Activated naive CD4-positive, alpha-beta T cell treated with anti-CD3 and anti-CD28 coated beads, Interleukin-2, amount 10 ng/mL, durations not matched to agents 7 days and 5 days (primary cell): ENCODE measurements at regions not wholly inside any gene's neighbourhood (a gene's known extent, or its start where the extent isn't known, plus 50 kb on each side); places are given as distances from the start of the nearest gene placed in this dataset.

ENCODE experiments used
- CTCF ChIA-PET: fragments of 350-600 bp; sonication (Branson Sonifier 250); formaldehyde crosslinking; loops from one replicate; lab custom pipeline; 2021; ENCODE audit warnings: antibody characterized with exemption; lab: Charles Lee
- DNase-seq: peaks from one replicate; pipeline ENCODE4 v3.0.0-alpha.2; 2020
- H3K27ac Mint-ChIP-seq: one replicate; pipeline ENCODE4 v1.8.0; 2021; ENCODE audit warnings: mild to moderate bottlenecking, moderate library complexity, mixed read lengths
- H3K27me3 Mint-ChIP-seq: one replicate; pipeline ENCODE4 v1.8.0; 2021; ENCODE audit warnings: mild to moderate bottlenecking, mixed read lengths
- H3K36me3 Mint-ChIP-seq: one replicate; pipeline ENCODE4 v1.8.0; 2021; ENCODE audit warnings: mixed read lengths
- H3K4me1 Mint-ChIP-seq: one replicate; pipeline ENCODE4 v1.8.0; 2021; ENCODE audit warnings: mixed read lengths
- H3K4me3 Mint-ChIP-seq: one replicate; pipeline ENCODE4 v1.8.0; 2021; ENCODE audit warnings: mild to moderate bottlenecking, moderate library complexity, mixed read lengths
- H3K9me3 Mint-ChIP-seq: one replicate; pipeline ENCODE4 v1.8.0; 2021; ENCODE audit warnings: mixed read lengths

DNA sequence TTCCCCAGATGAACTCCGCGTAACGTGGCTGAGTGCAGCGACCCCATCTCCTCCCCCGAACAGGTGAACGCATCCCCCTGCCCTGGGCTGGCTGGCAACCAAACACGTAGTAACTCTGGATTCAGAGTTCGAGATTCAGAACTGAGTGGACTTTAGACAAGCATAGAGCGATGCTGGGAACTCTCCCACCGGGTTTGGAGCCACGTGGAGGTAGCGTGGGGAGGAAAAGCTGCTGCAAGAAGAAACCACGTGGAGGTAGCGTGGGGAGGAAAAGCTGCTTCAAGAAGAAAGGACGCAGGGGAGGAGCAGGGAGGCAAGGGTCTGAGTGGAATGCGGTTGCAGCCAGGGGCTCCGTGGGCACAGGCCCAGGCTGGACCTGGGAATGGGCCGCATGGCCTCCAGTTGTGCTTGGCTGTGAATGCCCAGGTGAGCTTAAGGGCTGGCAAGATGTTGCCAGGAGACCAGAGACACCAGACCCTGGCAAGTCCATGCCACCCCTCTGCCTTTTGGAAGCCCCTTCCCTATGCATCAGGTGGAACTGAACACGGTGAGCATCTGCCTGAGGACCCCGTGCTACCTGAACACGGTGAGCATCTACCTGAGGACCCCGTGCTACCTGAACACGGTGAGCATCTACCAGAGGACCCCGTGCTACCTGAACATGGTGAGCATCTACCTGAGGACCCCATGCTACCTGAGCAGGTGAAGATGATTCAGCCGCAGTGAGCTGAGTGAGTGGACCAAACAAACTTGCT lies 118.0 kb upstream of the FRMD1 start:
- DNase-seq, result no peak
- Mint-ChIP-seq H3K27ac (no peak overlapping the region), H3K27me3 (peaks cover 6% of the 10 kb centered on the region), H3K4me1 (no peaks in the 10 kb centered on the region), H3K36me3 (no peaks in the 10 kb centered on the region), H3K4me3 (no peak overlapping the region), H3K9me3 (no peaks in the 10 kb centered on the region)
- CTCF ChIA-PET, result no interaction called here

DNA sequence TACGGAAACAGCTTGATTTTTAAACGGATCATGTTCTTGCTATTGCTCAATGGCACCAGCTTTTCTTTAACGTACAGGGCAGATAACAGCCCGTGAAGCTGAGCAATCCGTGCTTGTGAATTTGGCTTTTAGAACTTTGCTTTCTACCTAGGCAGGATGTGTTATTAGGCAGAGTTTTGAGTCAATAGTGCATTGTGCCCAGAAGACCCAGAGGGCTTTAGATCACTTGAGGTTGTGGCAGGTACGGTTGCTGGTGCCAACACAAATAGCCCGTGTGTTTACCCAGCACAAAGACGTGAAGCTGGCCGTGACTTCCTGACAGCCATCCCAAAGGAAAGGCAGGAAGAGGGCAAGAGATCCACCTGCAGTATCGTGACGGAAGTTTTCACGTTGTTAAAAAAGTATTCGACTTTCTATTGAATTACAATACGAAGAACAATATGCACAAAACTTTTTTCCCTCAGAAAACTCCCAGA lies 117.4 kb upstream of the FRMD1 start:
- Mint-ChIP-seq H3K36me3 (no peaks in the 10 kb centered on the region), H3K9me3 (no peaks in the 10 kb centered on the region), H3K27me3 (peaks cover 4% of the 10 kb centered on the region), H3K4me3 (no peak overlapping the region), H3K4me1 (no peaks in the 10 kb centered on the region), H3K27ac (no peak overlapping the region)
- DNase-seq, result no peak
- CTCF ChIA-PET, result no interaction called here

DNA sequence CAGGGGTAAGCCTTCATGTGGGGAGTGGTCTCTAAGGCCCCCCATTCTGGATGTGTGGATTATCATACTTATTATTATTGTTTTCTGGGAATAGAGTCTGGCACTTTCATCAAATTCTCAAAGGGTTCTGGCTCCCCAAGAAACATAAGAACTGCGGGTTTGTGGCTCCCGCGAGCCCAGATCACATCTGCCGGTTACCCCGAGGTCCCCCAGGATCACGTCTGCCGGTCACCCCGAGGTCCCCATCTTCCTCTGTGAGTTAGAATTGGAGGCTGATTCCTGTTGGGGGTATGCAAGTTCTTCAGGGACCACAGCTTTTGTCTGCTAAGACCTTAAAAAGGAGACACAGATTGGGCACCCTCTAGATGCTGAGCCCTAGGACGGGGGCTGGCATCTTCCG lies 116.7 kb upstream of the FRMD1 start:
- H3K27me3 Mint-ChIP-seq, result peaks cover 4% of the 10 kb centered on the region
- H3K4me1 Mint-ChIP-seq, result no peaks in the 10 kb centered on the region
- H3K4me3 Mint-ChIP-seq, result no peak overlapping the region
- no peaks in the 10 kb centered on the region for H3K9me3 Mint-ChIP-seq
- no peak overlapping the region for H3K27ac Mint-ChIP-seq
- CTCF ChIA-PET, result no interaction called here
- no peak for DNase-seq
- no peaks in the 10 kb centered on the region for H3K36me3 Mint-ChIP-seq

DNA sequence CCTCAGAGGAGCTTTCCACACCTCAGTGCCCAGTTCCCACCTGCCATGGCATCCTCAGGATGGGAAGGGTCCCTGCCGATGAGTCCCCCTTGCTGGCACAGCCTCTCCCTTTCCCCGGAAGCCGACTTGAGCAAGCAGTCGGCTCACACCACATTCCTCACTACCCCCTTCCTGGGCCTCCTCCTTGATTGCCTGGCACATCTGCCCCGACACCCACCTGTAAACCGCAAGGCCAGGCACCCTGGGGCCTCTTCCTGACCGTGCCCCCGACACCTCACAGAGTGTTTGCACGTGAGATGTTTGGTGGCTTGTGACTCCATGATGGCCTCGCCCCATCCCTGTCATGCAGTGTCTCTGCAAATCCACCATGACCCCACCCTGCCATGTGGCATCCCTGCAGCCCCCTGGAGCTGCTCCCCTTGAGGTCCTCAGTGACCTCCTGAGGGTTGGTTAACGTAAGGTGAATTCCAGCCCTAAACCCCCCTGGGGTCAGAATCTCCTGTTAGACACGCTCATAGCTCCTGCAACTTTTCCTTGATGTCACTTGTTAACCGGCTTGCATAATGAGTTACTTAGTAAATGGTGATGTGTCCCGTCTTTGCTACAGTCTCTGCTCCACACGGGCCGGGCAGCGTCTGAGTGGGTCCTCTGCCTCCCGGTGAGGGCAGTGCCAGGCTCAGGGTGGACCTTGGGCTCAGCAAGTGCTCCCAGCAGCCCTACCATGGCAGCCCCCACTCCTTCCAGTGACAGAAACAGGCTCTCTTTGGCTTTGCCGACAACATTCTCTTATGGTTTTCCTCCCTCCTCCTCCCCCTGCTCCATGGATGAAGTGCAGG lies 115.9 kb upstream of the FRMD1 start:
- CTCF ChIA-PET, result no interaction called here
- Mint-ChIP-seq H3K4me3 (no peak overlapping the region), H3K9me3 (no peaks in the 10 kb centered on the region), H3K36me3 (no peaks in the 10 kb centered on the region), H3K27me3 (peaks cover 4% of the 10 kb centered on the region), H3K27ac (no peak overlapping the region), H3K4me1 (no peaks in the 10 kb centered on the region)
- no peak for DNase-seq

DNA sequence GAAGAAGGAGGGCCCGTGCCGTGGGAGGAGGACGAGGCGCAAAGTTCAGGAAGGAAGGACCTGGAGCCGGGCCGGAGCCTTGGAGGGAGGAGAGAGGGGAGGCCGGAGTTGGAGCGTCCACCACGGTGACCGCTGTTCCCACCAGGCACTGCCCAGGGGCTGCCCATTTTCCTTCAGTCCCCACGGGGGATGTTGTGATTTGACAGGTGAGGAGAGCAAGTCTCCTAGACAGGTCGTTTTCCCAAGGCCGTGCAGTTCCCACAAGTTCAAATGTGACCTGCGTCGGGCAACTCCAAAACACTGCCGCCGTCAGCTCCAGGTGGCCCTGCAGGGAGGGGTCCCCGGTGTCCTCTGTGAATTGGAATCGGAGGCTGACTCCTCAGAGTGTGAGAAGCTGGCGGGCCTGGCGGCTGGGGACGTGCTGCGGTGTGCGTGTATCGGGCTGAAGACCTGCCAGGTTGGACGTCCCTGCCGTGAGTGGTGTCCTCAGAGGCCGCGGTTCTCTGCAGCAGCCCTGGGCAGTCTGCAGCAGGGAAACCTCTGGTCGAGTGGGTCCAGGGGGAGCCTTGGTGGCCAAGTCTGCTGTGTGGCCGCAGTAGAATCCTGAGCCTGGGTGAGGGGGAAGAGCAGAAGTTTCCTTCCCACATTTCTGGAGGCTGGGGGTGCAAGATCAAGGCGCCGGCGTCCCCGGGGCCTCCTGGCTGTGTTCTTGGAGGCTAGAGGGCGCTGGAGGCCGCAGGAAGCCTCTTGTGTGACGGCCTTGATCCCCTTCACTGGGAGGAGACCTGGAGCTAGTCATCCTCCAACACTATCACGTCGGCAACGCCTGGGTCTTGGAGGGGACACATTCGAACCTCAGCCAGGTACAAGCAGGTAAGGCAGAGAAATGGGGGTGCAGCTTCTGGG lies 115.1 kb upstream of the FRMD1 start:
- H3K9me3 Mint-ChIP-seq, result no peaks in the 10 kb centered on the region

DNA sequence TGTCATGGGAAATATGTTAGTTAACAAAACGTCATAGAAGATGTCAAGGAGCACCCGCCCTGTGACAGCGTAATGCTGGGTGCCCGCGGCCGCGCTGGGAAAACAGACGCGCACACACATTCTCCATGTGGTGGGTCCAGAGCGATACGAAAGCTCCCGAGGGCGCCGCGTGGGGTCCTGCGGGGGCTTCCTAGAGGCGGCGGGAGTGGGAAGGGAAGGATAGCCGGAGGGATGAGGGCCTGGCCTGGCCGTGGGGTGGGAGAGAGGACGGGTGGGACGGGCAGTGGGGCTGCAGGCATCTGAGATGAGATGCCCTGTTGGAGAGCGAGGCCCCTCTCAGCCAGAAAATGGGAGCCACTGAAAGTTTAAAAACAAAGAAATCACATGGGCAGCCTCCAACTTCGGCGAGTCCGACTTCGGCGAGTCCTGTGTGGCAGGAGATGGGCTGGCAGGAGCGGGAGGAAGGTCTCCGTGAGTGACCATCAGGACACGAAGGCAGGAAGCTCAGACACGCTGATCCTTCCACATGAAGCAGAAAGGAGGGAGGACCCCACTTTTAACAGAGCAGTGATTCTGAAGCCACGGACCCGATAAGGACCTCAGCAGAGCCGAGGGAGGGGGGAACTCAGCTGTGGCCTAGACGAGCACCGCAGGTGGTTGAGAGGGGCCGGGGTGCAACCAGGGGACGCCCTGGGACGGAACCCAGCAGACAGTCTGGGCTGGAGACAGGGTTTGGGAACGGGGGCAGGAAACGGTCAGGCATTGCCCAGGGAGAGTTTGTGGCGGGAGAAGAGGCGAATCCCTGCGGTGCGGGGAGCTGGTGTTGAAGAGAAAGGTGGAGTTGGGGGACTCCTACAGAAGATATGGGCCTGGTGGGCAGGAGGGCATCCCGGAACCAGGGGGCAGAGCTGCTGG lies 114.1 kb upstream of the FRMD1 start:
- no peaks in the 10 kb centered on the region for H3K36me3 Mint-ChIP-seq
- H3K4me3 Mint-ChIP-seq, result no peak overlapping the region
- CTCF ChIA-PET, result no interaction called here
- no peak for DNase-seq
- H3K27me3 Mint-ChIP-seq, result peaks cover 4% of the 10 kb centered on the region
- H3K27ac Mint-ChIP-seq, result no peak overlapping the region
- H3K9me3 Mint-ChIP-seq, result no peaks in the 10 kb centered on the region
- no peaks in the 10 kb centered on the region for H3K4me1 Mint-ChIP-seq

More for the DNA sequence above, 115.1 kb upstream of the FRMD1 start:
- H3K36me3 Mint-ChIP-seq, result no peaks in the 10 kb centered on the region
- CTCF ChIA-PET, result no interaction called here
- no peaks in the 10 kb centered on the region for H3K4me1 Mint-ChIP-seq
- no peak overlapping the region for H3K27ac Mint-ChIP-seq
- DNase-seq, result no peak
- H3K27me3 Mint-ChIP-seq, result peaks cover 4% of the 10 kb centered on the region
- no peak overlapping the region for H3K4me3 Mint-ChIP-seq

DNA sequence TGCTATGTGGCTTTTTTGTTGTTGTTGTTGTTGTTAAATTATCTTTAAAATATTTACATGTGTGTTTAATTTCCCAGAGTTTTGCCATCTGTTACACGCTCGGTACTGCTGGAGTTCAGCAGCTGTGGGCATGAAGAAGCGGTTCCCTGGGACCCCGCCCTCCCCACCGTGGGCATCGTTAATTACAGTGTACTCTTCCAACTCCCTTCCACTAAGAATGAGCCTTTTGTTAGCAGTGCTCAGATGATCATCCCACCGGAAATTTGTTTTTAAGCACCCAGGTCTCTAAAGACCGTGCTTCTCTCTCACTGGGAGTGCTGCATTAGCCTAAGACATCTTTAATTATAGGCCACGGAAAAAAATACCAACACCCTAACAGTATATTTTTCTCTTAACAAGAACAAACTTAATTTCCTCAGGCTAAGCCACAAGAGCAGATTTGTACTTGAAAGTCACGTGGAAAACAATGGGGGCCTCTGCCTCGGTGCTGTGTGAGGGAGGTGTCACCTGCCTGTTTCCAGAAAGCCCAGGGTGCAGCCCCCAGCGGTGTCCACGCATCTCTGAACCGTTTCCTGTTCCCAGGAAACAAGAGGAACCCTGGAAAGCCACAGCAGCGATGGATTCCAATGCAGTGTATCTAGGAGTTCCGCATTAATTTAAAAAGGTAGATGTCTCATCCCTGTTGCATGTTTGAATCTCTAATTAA lies 113.3 kb upstream of the FRMD1 start:
- CTCF ChIA-PET, result no interaction called here
- DNase-seq, result no peak
- Mint-ChIP-seq H3K27ac (no peak overlapping the region), H3K4me1 (no peaks in the 10 kb centered on the region), H3K4me3 (no peak overlapping the region), H3K36me3 (no peaks in the 10 kb centered on the region), H3K27me3 (peaks cover 4% of the 10 kb centered on the region), H3K9me3 (no peaks in the 10 kb centered on the region)

DNA sequence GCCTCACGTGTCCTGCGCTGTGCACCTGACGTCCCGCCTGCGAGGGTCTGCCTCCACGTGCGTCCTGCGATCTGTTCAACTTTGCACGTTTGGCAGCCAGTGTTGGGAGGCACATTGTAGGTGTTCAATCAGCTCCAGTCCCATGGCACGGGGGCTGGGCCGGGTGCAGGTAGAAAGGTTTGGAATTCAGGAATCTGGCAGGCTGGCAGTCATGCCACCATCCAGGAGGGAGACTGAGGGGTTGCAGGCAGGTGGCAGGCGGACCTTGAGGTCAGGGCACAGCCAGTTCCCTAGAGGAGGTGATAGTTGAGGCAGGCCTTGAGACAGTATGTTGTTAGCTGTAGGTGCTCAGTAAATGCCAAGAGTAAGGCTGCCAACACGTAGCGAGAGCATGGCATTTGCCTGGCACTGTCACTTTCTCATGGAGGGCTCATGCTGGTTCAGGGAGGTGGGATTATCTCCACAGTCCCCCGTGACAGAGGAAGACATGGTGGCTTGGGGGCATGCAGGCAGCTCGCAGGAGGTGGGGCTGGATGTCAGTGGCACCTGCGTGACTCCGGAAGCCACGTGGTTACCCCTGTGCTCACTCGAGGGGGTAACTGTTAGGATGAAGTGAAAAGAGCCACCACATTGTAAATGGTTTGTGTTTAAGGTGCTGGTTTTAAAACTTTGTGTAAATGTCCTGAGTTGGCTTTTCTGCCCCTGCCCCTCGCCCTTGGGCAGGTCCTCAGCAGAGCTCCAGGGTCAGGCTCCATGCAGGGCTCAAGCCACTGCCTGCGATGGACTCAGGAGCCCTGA lies 111.8 kb upstream of the FRMD1 start:
- Mint-ChIP-seq H3K4me1 (no peaks in the 10 kb centered on the region), H3K36me3 (no peaks in the 10 kb centered on the region), H3K27ac (no peak overlapping the region), H3K9me3 (no peaks in the 10 kb centered on the region), H3K27me3 (peaks cover 4% of the 10 kb centered on the region), H3K4me3 (no peak overlapping the region)
- DNase-seq, result no peak
- CTCF ChIA-PET, result interaction anchor here (0.6 kb wide), 1 partner anchor 32 kb away, joined by 4 read pairs; no protein-coding TSS in a partner anchor

DNA sequence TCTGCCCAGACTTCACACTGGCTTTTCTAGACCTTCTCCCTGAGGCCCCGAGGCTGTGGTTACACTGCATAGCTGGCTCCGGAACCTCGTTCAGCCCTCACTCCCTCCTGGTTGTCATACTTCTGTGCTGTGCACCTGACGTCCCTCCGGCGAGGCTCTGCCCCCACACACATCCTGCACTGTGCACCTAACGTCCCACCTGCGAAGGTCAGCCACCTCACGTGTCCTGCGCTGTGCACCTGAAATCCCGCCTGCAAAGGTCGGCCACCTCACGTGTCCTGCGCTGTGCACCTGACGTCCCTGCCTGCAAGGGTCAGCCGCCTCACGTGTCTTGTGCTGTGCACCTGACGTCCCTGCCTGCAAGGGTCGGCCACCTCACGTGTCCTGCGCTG lies 111.0 kb upstream of the FRMD1 start:
- Mint-ChIP-seq H3K4me3 (no peak overlapping the region), H3K9me3 (no peaks in the 10 kb centered on the region), H3K4me1 (no peaks in the 10 kb centered on the region), H3K27me3 (peaks cover 4% of the 10 kb centered on the region), H3K27ac (no peak overlapping the region), H3K36me3 (no peaks in the 10 kb centered on the region)
- CTCF ChIA-PET, result no interaction called here
- DNase-seq, result no peak

DNA sequence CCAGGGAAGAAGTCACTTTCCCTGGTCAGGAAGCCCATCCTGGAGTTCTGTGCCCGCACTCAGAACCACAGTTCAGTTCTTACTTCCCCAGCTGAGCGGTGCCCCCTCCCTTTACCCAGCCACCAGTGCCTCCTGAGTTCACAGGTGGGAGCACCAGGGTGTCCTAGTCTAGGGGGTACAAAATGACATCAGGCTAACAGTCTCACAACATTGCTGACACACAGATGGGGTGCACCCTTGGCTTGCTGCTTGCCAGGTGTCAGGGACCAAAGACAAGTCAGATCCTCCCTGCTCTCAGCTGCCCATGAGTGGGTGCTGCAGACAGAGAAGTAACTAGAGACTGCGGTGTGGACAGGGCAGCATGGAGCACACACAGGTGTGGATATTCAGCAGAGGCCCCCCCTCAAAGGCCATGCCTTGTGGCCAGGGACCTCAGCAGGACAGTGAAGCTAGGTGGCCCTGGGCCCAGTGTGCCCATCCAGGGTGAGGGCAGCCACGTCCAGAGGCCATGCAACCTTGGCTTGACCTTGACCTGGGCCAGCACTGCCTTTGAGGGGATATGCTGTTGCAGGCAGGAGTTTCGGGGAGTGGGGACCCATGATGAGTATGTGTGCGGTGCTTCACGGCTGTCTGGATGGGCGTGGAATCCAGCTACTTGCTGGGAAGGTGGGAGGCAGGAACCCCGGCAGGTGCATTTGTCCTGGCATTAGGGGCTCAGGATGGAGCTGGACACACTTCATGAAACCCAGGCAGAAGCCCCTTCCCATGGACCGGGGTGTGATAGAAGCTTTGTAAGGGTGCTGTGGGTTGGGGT lies 110.4 kb upstream of the FRMD1 start:
- H3K27ac Mint-ChIP-seq, result no peak overlapping the region
- no peaks in the 10 kb centered on the region for H3K27me3 Mint-ChIP-seq
- H3K9me3 Mint-ChIP-seq, result no peaks in the 10 kb centered on the region
- no peaks in the 10 kb centered on the region for H3K4me1 Mint-ChIP-seq
- CTCF ChIA-PET, result no interaction called here
- H3K36me3 Mint-ChIP-seq, result no peaks in the 10 kb centered on the region
- no peak overlapping the region for H3K4me3 Mint-ChIP-seq
- DNase-seq, result no peak

DNA sequence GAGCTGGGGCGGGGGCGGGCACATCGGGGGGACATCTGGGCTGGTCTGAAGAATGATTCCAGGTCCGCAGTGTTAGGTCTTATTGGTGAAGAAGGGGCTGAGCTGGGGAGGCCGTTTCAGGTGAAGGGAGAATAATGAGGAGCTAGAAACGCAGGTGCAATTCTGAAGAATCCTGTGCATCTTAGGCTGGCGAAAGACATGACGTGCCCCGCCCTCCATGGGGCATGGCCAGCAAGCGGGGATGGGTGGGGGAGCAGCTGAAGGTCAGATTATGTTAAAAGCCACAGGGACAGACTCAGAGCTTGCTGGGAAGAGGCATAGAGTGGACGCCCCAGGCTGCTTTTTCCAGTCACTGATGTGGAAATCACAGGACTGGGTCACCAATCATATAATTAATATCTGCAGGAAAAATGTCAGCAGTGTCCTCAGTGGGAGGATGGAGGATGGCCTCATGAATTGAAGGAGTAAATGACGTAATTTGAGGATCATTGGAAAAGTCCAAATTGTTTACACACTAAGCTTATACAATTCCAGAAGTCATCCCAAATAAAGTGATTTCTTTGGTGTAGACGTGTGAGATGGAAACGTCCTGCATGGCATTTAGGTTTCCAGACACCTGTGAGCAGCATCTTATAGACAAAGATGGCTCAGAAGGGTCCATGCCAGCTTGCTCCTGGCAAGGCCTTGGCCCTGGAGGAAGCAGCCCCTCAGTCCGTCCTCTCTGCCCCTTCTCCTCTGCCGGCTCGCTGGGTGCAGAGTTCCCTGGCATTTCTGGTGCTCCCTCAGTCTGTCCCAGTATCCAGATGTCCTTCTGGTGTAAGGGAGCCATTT lies 109.6 kb upstream of the FRMD1 start:
- Mint-ChIP-seq H3K9me3 (no peaks in the 10 kb centered on the region), H3K36me3 (no peaks in the 10 kb centered on the region), H3K27ac (no peak overlapping the region), H3K4me1 (no peaks in the 10 kb centered on the region), H3K27me3 (no peaks in the 10 kb centered on the region), H3K4me3 (no peak overlapping the region)
- CTCF ChIA-PET, result no interaction called here
- DNase-seq, result no peak
